ENCODE measurements at regions not wholly inside any gene's neighbourhood (a gene's known extent, or its start where the extent isn't known, plus 50 kb on each side); places are given as distances from the start of the nearest gene placed in this dataset.

- no peak for TF ChIP-seq NRF1 (IDR thresholded peaks at IDR 0.05; ENCODE audit: low read depth, low read length)
- TF ChIP-seq, protein P1, sequence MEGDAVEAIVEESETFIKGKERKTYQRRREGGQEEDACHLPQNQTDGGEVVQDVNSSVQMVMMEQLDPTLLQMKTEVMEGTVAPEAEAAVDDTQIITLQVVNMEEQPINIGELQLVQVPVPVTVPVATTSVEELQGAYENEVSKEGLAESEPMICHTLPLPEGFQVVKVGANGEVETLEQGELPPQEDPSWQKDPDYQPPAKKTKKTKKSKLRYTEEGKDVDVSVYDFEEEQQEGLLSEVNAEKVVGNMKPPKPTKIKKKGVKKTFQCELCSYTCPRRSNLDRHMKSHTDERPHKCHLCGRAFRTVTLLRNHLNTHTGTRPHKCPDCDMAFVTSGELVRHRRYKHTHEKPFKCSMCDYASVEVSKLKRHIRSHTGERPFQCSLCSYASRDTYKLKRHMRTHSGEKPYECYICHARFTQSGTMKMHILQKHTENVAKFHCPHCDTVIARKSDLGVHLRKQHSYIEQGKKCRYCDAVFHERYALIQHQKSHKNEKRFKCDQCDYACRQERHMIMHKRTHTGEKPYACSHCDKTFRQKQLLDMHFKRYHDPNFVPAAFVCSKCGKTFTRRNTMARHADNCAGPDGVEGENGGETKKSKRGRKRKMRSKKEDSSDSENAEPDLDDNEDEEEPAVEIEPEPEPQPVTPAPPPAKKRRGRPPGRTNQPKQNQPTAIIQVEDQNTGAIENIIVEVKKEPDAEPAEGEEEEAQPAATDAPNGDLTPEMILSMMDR (IDR thresholded peaks at IDR 0.05) = no peak
- no peak for TF ChIP-seq FOSL2 (IDR thresholded peaks at IDR 0.05; ENCODE audit: borderline replicate concordance, low read depth)
- TF ChIP-seq, protein P2, sequence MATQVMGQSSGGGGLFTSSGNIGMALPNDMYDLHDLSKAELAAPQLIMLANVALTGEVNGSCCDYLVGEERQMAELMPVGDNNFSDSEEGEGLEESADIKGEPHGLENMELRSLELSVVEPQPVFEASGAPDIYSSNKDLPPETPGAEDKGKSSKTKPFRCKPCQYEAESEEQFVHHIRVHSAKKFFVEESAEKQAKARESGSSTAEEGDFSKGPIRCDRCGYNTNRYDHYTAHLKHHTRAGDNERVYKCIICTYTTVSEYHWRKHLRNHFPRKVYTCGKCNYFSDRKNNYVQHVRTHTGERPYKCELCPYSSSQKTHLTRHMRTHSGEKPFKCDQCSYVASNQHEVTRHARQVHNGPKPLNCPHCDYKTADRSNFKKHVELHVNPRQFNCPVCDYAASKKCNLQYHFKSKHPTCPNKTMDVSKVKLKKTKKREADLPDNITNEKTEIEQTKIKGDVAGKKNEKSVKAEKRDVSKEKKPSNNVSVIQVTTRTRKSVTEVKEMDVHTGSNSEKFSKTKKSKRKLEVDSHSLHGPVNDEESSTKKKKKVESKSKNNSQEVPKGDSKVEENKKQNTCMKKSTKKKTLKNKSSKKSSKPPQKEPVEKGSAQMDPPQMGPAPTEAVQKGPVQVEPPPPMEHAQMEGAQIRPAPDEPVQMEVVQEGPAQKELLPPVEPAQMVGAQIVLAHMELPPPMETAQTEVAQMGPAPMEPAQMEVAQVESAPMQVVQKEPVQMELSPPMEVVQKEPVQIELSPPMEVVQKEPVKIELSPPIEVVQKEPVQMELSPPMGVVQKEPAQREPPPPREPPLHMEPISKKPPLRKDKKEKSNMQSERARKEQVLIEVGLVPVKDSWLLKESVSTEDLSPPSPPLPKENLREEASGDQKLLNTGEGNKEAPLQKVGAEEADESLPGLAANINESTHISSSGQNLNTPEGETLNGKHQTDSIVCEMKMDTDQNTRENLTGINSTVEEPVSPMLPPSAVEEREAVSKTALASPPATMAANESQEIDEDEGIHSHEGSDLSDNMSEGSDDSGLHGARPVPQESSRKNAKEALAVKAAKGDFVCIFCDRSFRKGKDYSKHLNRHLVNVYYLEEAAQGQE (IDR thresholded peaks at IDR 0.05; ENCODE audit: low read depth, low read length) = no peak
Observed at GRCh38 chr14:40123816-40124215, 691.6 kb upstream of the FBXO33 start.
